RWPE2 (cell line): ENCODE measurements at regions not wholly inside any gene's neighbourhood (a gene's known extent, or its start where the extent isn't known, plus 50 kb on each side); places are given as distances from the start of the nearest gene placed in this dataset.
"Not testable (repeated sequence)": the region's sequence is repeated elsewhere in the genome, so short reads cannot be mapped to it uniquely, and the experiment has no call there.

Experiments
- ATAC-seq: fragments of 200-7000 bp; cut with Tn5 transposase; 3 replicates; pipeline ENCODE4 v1.9.1; 2021; ENCODE audit warnings: low read depth
- DNase-seq: peaks from one replicate; pipeline ENCODE4 v3.0.0-alpha.2; 2020; ENCODE audit warnings: low spot score
- H3K27ac ChIP-seq: fragments of 450-650 bp; 2 replicates; pipeline ENCODE4 v1.5.1; 2017; ENCODE audit warnings: mild to moderate bottlenecking; ENCODE audit not compliant: poor library complexity, severe bottlenecking
- H3K27me3 ChIP-seq: fragments of 250-450 bp; sonication (Bioruptor Pico); 2 replicates; pipeline ENCODE4 v1.5.1; 2021; ENCODE audit warnings: mild to moderate bottlenecking, moderate library complexity; ENCODE audit not compliant: insufficient read depth, poor library complexity, severe bottlenecking
- H3K36me3 ChIP-seq: fragments of 250-450 bp; sonication (Bioruptor Pico); 2 replicates; pipeline ENCODE4 v1.5.1; 2020; ENCODE audit warnings: low read depth, mild to moderate bottlenecking, moderate library complexity
- H3K4me1 ChIP-seq: fragments of 250-450 bp; sonication (Bioruptor Pico); 2 replicates; pipeline ENCODE4 v1.5.1; 2021; ENCODE audit warnings: mild to moderate bottlenecking, moderate library complexity; ENCODE audit not compliant: insufficient read depth, poor library complexity, severe bottlenecking
- H3K4me3 ChIP-seq: fragments of 250-450 bp; sonication (Bioruptor Pico); 2 replicates; pipeline ENCODE4 v1.5.1; 2021; ENCODE audit warnings: mild to moderate bottlenecking, moderate library complexity; ENCODE audit not compliant: severe bottlenecking
- H3K9me3 ChIP-seq: fragments of 250-450 bp; sonication (Bioruptor Pico); 2 replicates; pipeline ENCODE4 v1.5.1; 2021; ENCODE audit warnings: mild to moderate bottlenecking, moderate library complexity; ENCODE audit not compliant: severe bottlenecking
- CTCF ChIP-seq: fragments of 450-650 bp; IDR thresholded peaks from one replicate; pipeline ENCODE4 v1.5.1; 2017; ENCODE audit warnings: mild to moderate bottlenecking, moderate library complexity; ENCODE audit not compliant: poor library complexity, severe bottlenecking

DNA sequence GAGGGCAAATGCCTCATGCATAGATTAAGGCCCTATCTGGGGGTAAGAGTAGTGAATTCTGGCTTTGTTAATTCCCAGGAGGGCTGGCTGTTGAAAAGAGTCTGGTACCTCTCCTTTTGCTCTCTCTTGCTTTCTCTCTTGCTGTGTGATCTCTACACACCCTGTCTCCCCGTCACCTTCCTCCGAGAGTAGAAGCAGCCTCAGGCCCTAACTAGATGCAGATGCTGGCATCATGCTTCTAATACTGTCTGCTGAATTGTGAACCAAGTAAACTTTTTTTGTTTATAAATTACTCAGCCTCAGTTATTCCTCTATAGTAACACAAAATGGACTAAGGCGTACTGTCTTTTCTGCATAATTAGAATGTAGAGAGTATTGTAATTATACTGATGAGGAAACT is 908.1 kb downstream of the DIPK2A start:
- DNase-seq = no peak
- no peaks in the 10 kb centered on the region for H3K9me3 ChIP-seq
- H3K4me3 ChIP-seq = no peak overlapping the region
- H3K36me3 ChIP-seq = no peaks in the 10 kb centered on the region
- H3K27ac ChIP-seq = no peak overlapping the region
- TF ChIP-seq CTCF = no peak
- no peak for ATAC-seq
- H3K27me3 ChIP-seq = no peaks in the 10 kb centered on the region
- no peaks in the 10 kb centered on the region for H3K4me1 ChIP-seq

- no peak for TF ChIP-seq CTCF
- H3K27me3 ChIP-seq = no peaks in the 10 kb centered on the region
- no peaks in the 10 kb centered on the region for H3K9me3 ChIP-seq
- DNase-seq (no peak), ATAC-seq (no peak)
- no peaks in the 10 kb centered on the region for H3K36me3 ChIP-seq
- H3K27ac ChIP-seq = no peak overlapping the region
- H3K4me3 ChIP-seq = no peak overlapping the region
- H3K4me1 ChIP-seq = no peaks in the 10 kb centered on the region
These were observed 922.4 kb downstream of the DIPK2A start for GRCh38 chr3:144893980-144894379.

DNA sequence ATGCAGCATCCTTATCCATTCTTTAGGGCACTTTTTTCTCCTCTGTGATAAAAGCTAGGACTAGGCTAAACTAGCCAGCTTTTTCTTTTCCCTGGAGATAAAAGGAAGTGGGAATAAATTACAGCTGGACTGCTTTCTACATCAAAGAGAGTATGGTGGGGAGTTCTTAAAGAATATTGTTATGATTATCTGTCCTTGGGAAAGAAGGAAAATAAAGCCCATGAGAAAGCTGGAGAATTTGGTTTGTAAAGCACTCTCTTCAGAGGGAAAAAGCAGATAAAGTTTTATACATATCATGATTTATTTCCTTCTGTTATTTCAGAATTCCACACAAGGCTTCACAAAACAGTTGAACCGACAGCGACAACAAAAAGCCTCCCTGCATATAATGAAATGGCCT is 923.0 kb downstream of the DIPK2A start:
- Histone ChIP-seq H3K4me3 (no peak overlapping the region), H3K9me3 (no peaks in the 10 kb centered on the region), H3K27ac (no peak overlapping the region), H3K4me1 (no peaks in the 10 kb centered on the region), H3K27me3 (no peaks in the 10 kb centered on the region), H3K36me3 (no peaks in the 10 kb centered on the region)
- ATAC-seq = no peak
- no peak for TF ChIP-seq CTCF
- no peak for DNase-seq

- Histone ChIP-seq H3K27ac (no peak overlapping the region), H3K4me1 (no peaks in the 10 kb centered on the region), H3K4me3 (no peak overlapping the region), H3K9me3 (no peaks in the 10 kb centered on the region), H3K36me3 (no peaks in the 10 kb centered on the region), H3K27me3 (no peaks in the 10 kb centered on the region)
- DNase-seq (no peak), ATAC-seq (no peak)
- no peak for TF ChIP-seq CTCF
These were observed 928.7 kb downstream of the DIPK2A start for GRCh38 chr3:144900366-144900765.

DNA sequence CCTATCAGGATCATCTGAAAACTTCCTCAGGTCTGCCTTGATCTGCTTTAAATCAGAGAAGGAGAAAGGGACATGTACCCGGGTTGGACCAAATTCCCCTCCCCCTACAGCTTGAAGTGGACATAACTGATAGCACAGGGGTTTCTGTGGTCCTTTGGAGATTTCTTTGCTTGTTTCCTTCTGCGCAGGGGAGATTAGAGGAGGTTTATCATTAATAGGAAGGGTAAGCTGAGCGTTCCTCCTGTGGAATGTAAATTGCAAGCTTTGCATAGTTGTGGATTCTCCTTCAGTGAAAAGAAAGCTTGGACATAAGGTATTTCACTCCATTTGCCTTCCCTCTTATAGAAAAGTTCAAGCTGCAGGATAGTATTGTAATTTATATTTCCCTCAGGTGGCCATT is 936.0 kb downstream of the DIPK2A start:
- H3K9me3 ChIP-seq, H3K4me3 ChIP-seq, ATAC-seq, H3K27me3 ChIP-seq, H3K4me1 ChIP-seq, DNase-seq, H3K27ac ChIP-seq, H3K36me3 ChIP-seq: not testable (repeated sequence)
